ENCODE measurements at regions not wholly inside any gene's neighbourhood (a gene's known extent, or its start where the extent isn't known, plus 50 kb on each side); places are given as distances from the start of the nearest gene placed in this dataset.

DNA sequence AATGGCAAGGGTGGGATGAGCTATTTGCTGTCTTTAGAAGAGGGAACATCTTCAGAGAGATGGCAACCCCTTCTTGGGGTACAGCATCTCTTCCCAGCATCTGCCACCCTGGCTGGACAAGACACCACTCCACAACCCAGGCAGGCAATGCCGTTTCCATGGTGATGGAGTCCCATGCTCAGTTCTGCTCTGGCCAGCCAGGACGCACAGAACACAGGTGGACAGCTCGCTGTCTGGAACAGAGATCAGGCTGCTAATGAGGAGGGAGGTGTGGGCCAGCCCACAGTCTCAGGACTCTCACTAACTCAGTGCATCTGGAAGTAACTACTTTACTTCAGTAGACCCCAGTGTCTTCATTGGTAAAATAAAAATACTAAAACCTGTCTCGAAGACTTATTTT is 321.0 kb upstream of the CPEB2 start:
- TF ChIP-seq, protein P1, sequence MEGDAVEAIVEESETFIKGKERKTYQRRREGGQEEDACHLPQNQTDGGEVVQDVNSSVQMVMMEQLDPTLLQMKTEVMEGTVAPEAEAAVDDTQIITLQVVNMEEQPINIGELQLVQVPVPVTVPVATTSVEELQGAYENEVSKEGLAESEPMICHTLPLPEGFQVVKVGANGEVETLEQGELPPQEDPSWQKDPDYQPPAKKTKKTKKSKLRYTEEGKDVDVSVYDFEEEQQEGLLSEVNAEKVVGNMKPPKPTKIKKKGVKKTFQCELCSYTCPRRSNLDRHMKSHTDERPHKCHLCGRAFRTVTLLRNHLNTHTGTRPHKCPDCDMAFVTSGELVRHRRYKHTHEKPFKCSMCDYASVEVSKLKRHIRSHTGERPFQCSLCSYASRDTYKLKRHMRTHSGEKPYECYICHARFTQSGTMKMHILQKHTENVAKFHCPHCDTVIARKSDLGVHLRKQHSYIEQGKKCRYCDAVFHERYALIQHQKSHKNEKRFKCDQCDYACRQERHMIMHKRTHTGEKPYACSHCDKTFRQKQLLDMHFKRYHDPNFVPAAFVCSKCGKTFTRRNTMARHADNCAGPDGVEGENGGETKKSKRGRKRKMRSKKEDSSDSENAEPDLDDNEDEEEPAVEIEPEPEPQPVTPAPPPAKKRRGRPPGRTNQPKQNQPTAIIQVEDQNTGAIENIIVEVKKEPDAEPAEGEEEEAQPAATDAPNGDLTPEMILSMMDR (IDR thresholded peaks at IDR 0.05; ENCODE audit: low read length), result no peak
- no peak for TF ChIP-seq EZH2phosphoT487 (IDR thresholded peaks at IDR 0.05; ENCODE audit: low read length)
- no peak for TF ChIP-seq EZH2 (optimal IDR thresholded peaks at IDR 0.05; ENCODE audit: low read depth, low read length)

Measured in MM.1S (cell line).